ENCODE measurements at regions not wholly inside any gene's neighbourhood (a gene's known extent, or its start where the extent isn't known, plus 50 kb on each side); places are given as distances from the start of the nearest gene placed in this dataset.

- peaks cover 24% of the 10 kb centered on the region for H3K9me3 Mint-ChIP-seq
- no peaks in the 10 kb centered on the region for H3K36me3 Mint-ChIP-seq (ENCODE audit: low read depth)
- TF ChIP-seq CTCF (IDR thresholded peaks at IDR 0.05): no peak
- DNase-seq: no peak
- H3K27me3 Mint-ChIP-seq (ENCODE audit: low read depth, poor library complexity): peaks cover 30% of the 10 kb centered on the region
- H3K27ac Mint-ChIP-seq: no peak overlapping the region
- no peaks in the 10 kb centered on the region for H3K4me1 Mint-ChIP-seq
- H3K4me3 Mint-ChIP-seq: no peak overlapping the region
These were observed 59.2 kb downstream of the INHBB start for GRCh38 chr2:120404941-120405758.

GRCh38 chr2:120405759-120406099, 59.8 kb downstream of the INHBB start:
- H3K4me3 Mint-ChIP-seq: no peak overlapping the region
- H3K4me1 Mint-ChIP-seq: no peaks in the 10 kb centered on the region
- H3K36me3 Mint-ChIP-seq (ENCODE audit: low read depth): no peaks in the 10 kb centered on the region
- peaks cover 27% of the 10 kb centered on the region for H3K27me3 Mint-ChIP-seq (ENCODE audit: low read depth, poor library complexity)
- DNase-seq: no peak
- peaks cover 30% of the 10 kb centered on the region for H3K9me3 Mint-ChIP-seq
- H3K27ac Mint-ChIP-seq: no peak overlapping the region
- no peak for TF ChIP-seq CTCF (IDR thresholded peaks at IDR 0.05)

- no peaks in the 10 kb centered on the region for H3K4me1 Mint-ChIP-seq
- no peak for TF ChIP-seq CTCF (IDR thresholded peaks at IDR 0.05)
- H3K27me3 Mint-ChIP-seq (ENCODE audit: low read depth, poor library complexity): peaks cover 19% of the 10 kb centered on the region
- peaks cover 39% of the 10 kb centered on the region for H3K9me3 Mint-ChIP-seq
- no peak overlapping the region for H3K4me3 Mint-ChIP-seq
- DNase-seq: no peak
- H3K36me3 Mint-ChIP-seq (ENCODE audit: low read depth): no peaks in the 10 kb centered on the region
- no peak overlapping the region for H3K27ac Mint-ChIP-seq
These were observed 60.6 kb downstream of the INHBB start for GRCh38 chr2:120406566-120406965.

GRCh38 chr2:120410487-120410886, 64.6 kb downstream of the INHBB start:
- no peak for DNase-seq
- peaks cover 49% of the 10 kb centered on the region for H3K9me3 Mint-ChIP-seq
- TF ChIP-seq CTCF (IDR thresholded peaks at IDR 0.05): no peak
- H3K4me3 Mint-ChIP-seq: no peak overlapping the region
- H3K27me3 Mint-ChIP-seq (ENCODE audit: low read depth, poor library complexity): peaks cover 15% of the 10 kb centered on the region
- no peaks in the 10 kb centered on the region for H3K36me3 Mint-ChIP-seq (ENCODE audit: low read depth)
- no peaks in the 10 kb centered on the region for H3K4me1 Mint-ChIP-seq
- no peak overlapping the region for H3K27ac Mint-ChIP-seq

GRCh38 chr2:120415060-120415459, 69.1 kb downstream of the INHBB start:
- Mint-ChIP-seq H3K4me3 (no peak overlapping the region), H3K36me3 (ENCODE audit: low read depth) (no peaks in the 10 kb centered on the region), H3K27me3 (ENCODE audit: low read depth, poor library complexity) (peaks cover 20% of the 10 kb centered on the region), H3K4me1 (peaks cover 15% of the 10 kb centered on the region), H3K9me3 (peaks cover 25% of the 10 kb centered on the region), H3K27ac (no peak overlapping the region)
- no peak for TF ChIP-seq CTCF (IDR thresholded peaks at IDR 0.05)
- no peak for DNase-seq
